ENCODE measurements at regions not wholly inside any gene's neighbourhood (a gene's known extent, or its start where the extent isn't known, plus 50 kb on each side); places are given as distances from the start of the nearest gene placed in this dataset.
A peak's percentile ranks its signal among the peaks of the same experiment; 100 is the strongest.
"Not testable (repeated sequence)": the region's sequence is repeated elsewhere in the genome, so short reads cannot be mapped to it uniquely, and the experiment has no call there.

DNA sequence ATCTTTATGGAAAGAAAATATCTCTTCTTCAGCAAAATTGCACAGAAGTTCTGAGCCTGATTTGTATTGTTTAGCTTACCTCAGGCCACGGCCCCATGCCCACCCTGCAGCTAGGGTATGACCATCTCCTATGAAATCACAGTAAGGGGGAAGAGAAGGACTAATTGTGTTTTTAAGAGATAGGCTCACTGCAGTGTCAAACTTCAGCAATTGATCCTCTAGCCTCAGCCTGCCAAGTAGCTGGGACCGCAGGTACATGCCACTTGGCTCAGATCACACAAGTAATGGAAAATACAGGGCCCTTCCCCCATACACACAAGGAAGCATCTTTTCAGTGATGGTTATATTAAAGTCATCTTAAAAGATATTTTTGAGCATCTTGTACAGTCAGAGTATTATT lies 60.0 kb downstream of the DMAC1 start:
- no peak for DNase-seq

- no peak for DNase-seq
These were observed 64.3 kb downstream of the DMAC1 start for GRCh38 chr9:7735311-7735710.

DNA sequence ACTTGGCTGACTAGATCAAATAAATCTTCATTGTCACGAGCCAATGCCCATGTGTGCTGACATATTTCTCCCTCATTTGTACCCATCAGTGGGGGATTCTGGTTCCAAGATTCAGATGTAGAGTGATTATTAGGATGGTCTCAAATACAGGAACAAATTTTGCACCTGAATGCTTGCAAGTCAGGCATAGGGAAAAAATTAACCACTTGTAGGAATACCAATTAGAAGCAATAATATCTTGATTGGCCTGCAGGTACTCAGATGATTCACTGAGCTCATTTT lies 69.5 kb downstream of the DMAC1 start:
- no peak for DNase-seq

GRCh38 chr9:7729371-7730163 lies 70.0 kb downstream of the DMAC1 start:
- peak in 1 of 2 donors; percentile 1 for DNase-seq

DNA sequence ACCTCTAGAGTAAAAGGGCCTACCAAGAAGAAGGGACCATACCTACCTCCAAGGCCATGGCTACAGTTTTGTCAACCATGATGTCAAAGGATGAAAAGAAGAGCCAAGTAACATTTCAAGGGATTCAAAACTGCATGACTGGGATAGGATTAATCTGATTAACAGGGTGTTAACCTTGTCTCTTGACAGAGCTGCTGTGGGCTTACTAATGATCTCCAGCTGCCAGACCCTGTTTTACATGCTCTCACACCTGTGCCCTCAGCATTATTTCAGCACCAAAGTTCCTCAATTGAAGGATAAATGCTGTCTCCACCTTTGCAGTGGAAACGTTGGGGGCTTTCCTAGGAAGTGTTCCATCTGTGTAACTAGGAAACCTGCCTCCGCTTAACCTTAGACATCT lies 78.3 kb downstream of the DMAC1 start:
- DNase-seq: no peak

GRCh38 chr9:7713088-7713487 lies 86.5 kb downstream of the DMAC1 start:
- DNase-seq: not testable (repeated sequence)

DNA sequence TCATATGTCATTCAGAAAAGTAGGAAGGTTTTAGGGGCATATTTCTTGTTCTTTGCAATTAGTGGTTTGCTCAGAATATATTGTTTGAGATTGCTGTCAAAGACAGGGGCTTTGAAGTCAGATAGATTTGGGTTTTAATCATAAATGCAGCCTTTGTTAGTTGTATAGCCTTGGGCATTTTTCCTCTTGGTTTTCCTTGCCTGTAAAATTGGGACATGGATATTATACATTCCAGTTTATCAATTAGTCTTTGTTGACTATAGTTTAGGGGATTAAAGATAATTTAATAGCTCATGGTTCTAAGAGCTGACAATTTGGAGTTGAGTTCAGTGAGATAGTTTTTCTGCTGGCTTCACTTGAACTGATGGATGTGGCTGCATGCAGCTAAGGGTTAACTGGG lies 88.9 kb downstream of the DMAC1 start:
- DNase-seq: no peak

GRCh38 chr9:7707934-7708333 lies 91.6 kb downstream of the DMAC1 start:
- DNase-seq: no peak

GRCh38 chr9:7704543-7704942 lies 95.0 kb downstream of the DMAC1 start:
- DNase-seq: no peak

DNA sequence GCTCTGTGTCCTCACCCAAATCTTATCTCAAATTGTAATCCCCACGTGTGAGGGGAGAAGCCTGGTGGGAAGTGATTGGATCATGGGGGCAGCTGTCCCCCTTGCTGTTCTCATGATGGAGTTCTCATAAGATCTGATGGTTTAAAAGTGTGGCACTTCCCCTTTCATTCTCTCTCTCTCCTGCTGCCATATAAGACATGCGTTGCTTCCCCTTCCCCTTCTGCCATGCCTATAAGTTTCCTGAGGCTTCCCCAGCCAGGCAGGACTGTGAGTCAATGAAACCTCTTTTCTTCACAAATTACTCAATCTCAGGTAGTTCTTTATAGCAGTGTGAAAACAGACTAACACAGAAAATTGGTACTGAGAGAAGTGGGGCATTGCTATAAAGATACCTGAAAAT lies 107.7 kb downstream of the DMAC1 start:
- DNase-seq: no peak

GRCh38 chr9:7690014-7690413 lies 109.6 kb downstream of the DMAC1 start:
- no peak for DNase-seq

- no peak for DNase-seq
These were observed 111.0 kb downstream of the DMAC1 start for GRCh38 chr9:7688626-7689025.

DNA sequence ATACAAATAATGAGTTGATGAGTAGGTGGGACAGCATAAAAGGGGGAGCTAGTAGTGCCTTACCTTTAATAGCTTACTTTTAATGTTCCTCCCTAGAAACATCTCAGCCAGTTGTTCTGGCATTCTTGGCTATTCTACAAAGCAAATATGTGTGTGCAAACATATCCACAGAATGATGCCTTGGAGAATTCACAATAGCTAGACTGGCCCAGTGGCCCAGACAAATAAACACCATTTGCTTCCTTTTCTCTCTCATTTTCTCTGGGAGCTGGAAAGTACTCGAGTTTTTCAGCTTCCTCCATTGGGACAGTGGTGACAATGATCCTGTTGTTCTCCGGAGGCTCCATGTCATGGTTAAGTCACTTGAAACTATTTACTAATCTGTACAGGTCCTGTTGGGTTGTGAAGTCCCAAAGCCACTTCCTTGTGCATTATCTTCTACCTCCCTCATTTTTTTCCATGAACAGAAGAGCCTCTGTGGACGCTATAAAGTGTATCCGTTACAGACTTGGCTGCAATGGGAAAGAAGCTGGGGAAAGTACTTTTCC lies 122.9 kb downstream of the DMAC1 start:
- DNase-seq: no peak

GRCh38 chr9:7671847-7672246 lies 127.7 kb downstream of the DMAC1 start:
- no peak for DNase-seq

GRCh38 chr9:7668541-7668940 lies 131.0 kb downstream of the DMAC1 start:
- DNase-seq: no peak

DNA sequence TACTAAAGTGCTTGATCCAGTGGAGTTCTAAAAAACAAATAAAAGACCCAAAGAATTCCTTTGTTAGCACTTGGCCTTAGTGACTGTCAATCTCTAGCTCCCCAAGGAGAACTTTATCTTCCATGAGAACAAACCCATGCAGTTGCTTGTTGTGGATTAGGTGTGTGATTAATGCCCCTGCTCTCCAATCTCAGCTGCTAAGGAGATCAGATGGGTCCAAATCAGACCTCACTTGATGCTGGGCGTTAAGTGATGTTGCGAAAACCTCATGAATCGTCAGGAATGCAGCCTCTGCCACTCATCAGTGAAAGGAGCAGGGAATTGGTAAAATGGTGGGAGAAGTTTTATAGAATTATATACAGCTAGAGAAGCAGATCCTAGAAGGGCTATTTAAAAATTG lies 133.7 kb downstream of the DMAC1 start:
- DNase-seq: no peak

- no peak for DNase-seq
These were observed 139.8 kb downstream of the DMAC1 start for GRCh38 chr9:7659766-7660165.

GRCh38 chr9:7656636-7657035 lies 142.9 kb downstream of the DMAC1 start:
- no peak for DNase-seq

GRCh38 chr9:7653262-7653661 lies 146.3 kb downstream of the DMAC1 start:
- DNase-seq: no peak

DNA sequence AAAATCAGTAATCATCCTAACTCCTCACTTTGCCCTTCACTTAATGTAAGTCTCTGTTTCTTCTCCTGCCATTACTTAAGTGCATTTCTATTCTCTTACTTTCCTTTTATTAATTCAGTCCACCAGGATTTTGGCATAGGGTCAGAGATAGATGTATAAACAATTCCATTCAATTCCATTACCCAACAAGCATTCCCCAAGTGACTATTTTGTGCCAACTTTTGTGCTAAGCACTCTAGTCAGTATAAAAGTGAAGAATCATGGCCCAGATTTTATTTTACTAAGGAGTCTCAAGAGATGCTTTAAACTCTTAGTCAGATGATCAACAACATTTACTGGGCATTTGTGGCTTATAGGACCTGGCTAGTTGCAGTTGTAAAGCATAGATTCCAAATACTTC lies 159.3 kb downstream of the DMAC1 start:
- DNase-seq: no peak

DNA sequence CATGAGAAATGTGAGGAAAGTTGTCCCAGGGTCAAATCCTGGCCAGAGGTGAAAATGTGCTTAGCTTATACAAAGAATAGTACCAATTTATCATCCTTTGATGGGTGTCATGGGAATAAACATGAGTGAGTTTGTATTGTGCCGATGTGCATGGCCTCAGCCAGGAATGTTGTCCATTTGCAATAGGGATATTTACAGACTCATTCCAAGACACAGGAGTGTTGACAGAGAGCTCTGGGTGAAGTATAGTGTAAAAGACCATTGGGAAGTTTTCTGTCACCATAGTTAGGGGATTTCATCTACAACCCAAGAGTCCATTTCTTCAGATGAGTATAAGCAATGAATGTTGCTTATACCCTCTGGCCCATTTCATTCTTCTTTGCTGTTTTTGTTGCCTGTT lies 160.1 kb downstream of the DMAC1 start:
- DNase-seq: no peak

DNA sequence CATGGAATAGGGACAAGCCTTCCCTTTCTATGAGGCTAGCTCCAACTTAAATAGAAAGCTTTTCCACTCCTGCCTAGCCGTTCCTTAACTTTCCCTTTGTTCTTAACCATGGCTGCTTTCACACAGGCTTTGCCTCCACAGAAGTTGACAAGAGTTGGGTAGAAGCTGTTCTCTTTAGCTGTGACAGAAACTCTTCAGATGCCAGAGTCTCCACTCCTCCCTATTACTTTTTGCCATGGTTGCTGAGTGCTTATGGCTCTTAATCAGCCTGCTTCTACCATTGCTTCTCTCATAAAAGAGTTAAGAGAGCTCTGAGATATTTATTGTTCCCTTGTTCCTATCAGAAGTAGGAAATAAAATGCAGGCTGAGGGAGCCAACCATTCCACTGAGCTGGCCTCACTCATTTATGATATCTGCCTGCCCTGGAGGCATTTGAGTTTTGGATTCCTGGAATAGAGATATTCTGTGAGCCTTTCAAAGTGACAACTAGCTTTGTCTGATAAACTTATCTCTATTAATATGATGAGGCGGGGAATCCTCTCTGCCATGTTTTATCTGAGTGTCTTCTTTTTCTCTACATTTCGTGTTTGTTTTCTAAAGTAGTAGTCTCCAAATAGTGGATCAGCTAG lies 162.6 kb downstream of the DMAC1 start:
- DNase-seq: no peak

- DNase-seq: no peak
These were observed 163.3 kb downstream of the DMAC1 start for GRCh38 chr9:7636309-7636708.

GRCh38 chr9:7626571-7627029 lies 173.0 kb downstream of the DMAC1 start:
- DNase-seq: not testable (repeated sequence)

DNA sequence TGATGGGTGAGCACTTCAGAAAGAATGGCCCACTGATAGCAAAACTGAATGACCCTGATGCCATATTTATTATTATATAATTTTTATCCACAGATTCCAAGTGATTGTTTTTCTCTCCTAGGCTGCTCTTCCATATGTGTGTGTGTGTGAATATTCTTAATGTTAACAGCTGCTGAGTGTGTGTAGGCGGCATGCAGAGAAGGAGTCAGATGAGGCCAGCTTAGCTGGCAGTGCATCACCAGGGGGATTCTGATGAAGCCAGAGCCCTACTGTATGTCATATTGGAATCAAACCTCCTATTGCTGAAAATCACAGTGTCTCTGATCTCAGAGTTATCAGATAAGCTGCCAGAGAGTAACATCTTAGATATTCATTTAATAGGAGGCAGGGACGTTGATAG lies 177.1 kb downstream of the DMAC1 start:
- no peak for DNase-seq

Measured in hippocampal formation (tissue), 2 donors.